Karpas-422 (cell line): ENCODE measurements at regions not wholly inside any gene's neighbourhood (a gene's known extent, or its start where the extent isn't known, plus 50 kb on each side); places are given as distances from the start of the nearest gene placed in this dataset.
"Not testable (repeated sequence)": the region's sequence is repeated elsewhere in the genome, so short reads cannot be mapped to it uniquely, and the experiment has no call there.

Experiments used
- DNase-seq: peaks from one replicate; pipeline ENCODE4 v3.0.0-alpha.2; 2015
- H2AFZ ChIP-seq: fragments of 200-600 bp; sonication (generic); 2 replicates; pipeline ENCODE4 v1.6.1; 2014; ENCODE audit warnings: antibody characterized with exemption, low read length, mixed read lengths
- H3K27ac ChIP-seq: fragments of 200-600 bp; sonication (generic); 2 replicates; pipeline ENCODE4 v1.5.1; 2014; ENCODE audit warnings: mild to moderate bottlenecking, low read length, moderate library complexity
- H3K27me3 ChIP-seq: fragments of 200-600 bp; sonication (generic); 2 replicates; pipeline ENCODE4 v1.6.1; 2014; ENCODE audit warnings: low read length, mixed read lengths
- H3K36me3 ChIP-seq: fragments of 200-600 bp; sonication (generic); 2 replicates; pipeline ENCODE4 v1.6.1; 2014; ENCODE audit warnings: low read length, mixed read lengths; ENCODE audit not compliant: insufficient read depth
- H3K4me1 ChIP-seq: fragments of 200-600 bp; sonication (generic); 2 replicates; pipeline ENCODE4 v1.6.1; 2014; ENCODE audit warnings: mild to moderate bottlenecking, low read length, mixed read lengths
- H3K4me2 ChIP-seq: fragments of 200-600 bp; sonication (generic); 2 replicates; pipeline ENCODE4 v1.6.1; 2014; ENCODE audit warnings: low read length, low read depth, mild to moderate bottlenecking; ENCODE audit not compliant: poor library complexity, severe bottlenecking
- H3K4me3 ChIP-seq: fragments of 200-600 bp; sonication (generic); 2 replicates; pipeline ENCODE4 v1.5.1; 2014; ENCODE audit warnings: mild to moderate bottlenecking, antibody characterized with exemption, low read length, mixed read lengths
- H3K79me2 ChIP-seq: fragments of 200-600 bp; sonication (generic); 2 replicates; pipeline ENCODE4 v1.6.1; 2014; ENCODE audit warnings: mild to moderate bottlenecking, low read length, mixed read lengths
- H3K9ac ChIP-seq: fragments of 200-600 bp; sonication (generic); 2 replicates; pipeline ENCODE4 v1.6.0; 2014; ENCODE audit warnings: low read length
- H3K9me2 ChIP-seq: fragments of 200-600 bp; sonication (generic), shearing (Covaris generic); replicated peaks from 2 replicates; pipeline ENCODE4 v1.6.0; 2014; ENCODE audit warnings: mild to moderate bottlenecking, low read length, moderate library complexity; ENCODE audit not compliant: insufficient read depth
- H3K9me3 ChIP-seq: fragments of 300-700, 200-600 bp; sonication (generic); 2 replicates; pipeline ENCODE4 v1.6.1; 2014; ENCODE audit warnings: low read length, mixed read lengths
- H4K20me1 ChIP-seq: fragments of 200-600 bp; sonication (generic); 2 replicates; pipeline ENCODE4 v1.6.1; 2014; ENCODE audit warnings: mild to moderate bottlenecking, antibody characterized with exemption, low read length, low read depth; ENCODE audit not compliant: insufficient read depth

GRCh38 chr13:50290186-50290585 lies 274.9 kb downstream of the KCNRG start:
- Histone ChIP-seq H4K20me1 (no peaks in the 10 kb centered on the region), H3K79me2 (no peaks in the 10 kb centered on the region), H2AFZ (no peak overlapping the region), H3K9me2 (no peaks in the 10 kb centered on the region), H3K9ac (no peak overlapping the region), H3K27me3 (no peaks in the 10 kb centered on the region), H3K27ac (no peak overlapping the region), H3K9me3 (no peaks in the 10 kb centered on the region), H3K4me1 (peaks cover 22% of the 10 kb centered on the region), H3K36me3 (no peaks in the 10 kb centered on the region), H3K4me2 (no peak overlapping the region), H3K4me3 (no peak overlapping the region)
- DNase-seq = no peak

GRCh38 chr13:50291611-50292010 lies 276.4 kb downstream of the KCNRG start:
- no peak for DNase-seq
- Histone ChIP-seq H2AFZ (no peak overlapping the region), H3K9me2 (no peaks in the 10 kb centered on the region), H3K4me1 (peaks cover 14% of the 10 kb centered on the region), H3K27ac (no peak overlapping the region), H3K4me2 (no peak overlapping the region), H4K20me1 (no peaks in the 10 kb centered on the region), H3K27me3 (no peaks in the 10 kb centered on the region), H3K79me2 (no peaks in the 10 kb centered on the region), H3K9me3 (no peaks in the 10 kb centered on the region), H3K4me3 (no peak overlapping the region), H3K36me3 (no peaks in the 10 kb centered on the region), H3K9ac (no peak overlapping the region)

GRCh38 chr13:50292081-50292480 lies 276.8 kb downstream of the KCNRG start:
- Histone ChIP-seq H3K27me3 (no peaks in the 10 kb centered on the region), H3K4me2 (no peak overlapping the region), H4K20me1 (no peaks in the 10 kb centered on the region), H3K9me2 (no peaks in the 10 kb centered on the region), H3K4me3 (no peak overlapping the region), H3K9ac (no peak overlapping the region), H3K4me1 (peaks cover 9% of the 10 kb centered on the region), H3K9me3 (no peaks in the 10 kb centered on the region), H3K36me3 (no peaks in the 10 kb centered on the region), H3K79me2 (no peaks in the 10 kb centered on the region), H3K27ac (no peak overlapping the region), H2AFZ (no peak overlapping the region)
- no peak for DNase-seq

- DNase-seq, H3K27me3 ChIP-seq, H3K27ac ChIP-seq, H4K20me1 ChIP-seq, H3K4me2 ChIP-seq, H3K9ac ChIP-seq, H3K36me3 ChIP-seq, H3K79me2 ChIP-seq, H3K4me3 ChIP-seq, H3K9me3 ChIP-seq, H3K9me2 ChIP-seq, H2AFZ ChIP-seq: not testable (repeated sequence)
- H3K4me1 ChIP-seq = peaks cover 10% of the 10 kb centered on the region
Observed at GRCh38 chr13:50294425-50294824, 279.2 kb downstream of the KCNRG start.

GRCh38 chr13:50299546-50300249 lies 284.5 kb downstream of the KCNRG start:
- no peak for DNase-seq
- H3K9me3 ChIP-seq = no peaks in the 10 kb centered on the region
- H3K9me2 ChIP-seq = no peaks in the 10 kb centered on the region
- H3K27me3 ChIP-seq = no peaks in the 10 kb centered on the region
- peaks cover 4% of the 10 kb centered on the region for H3K4me1 ChIP-seq
- no peak overlapping the region for H3K4me3 ChIP-seq
- H3K27ac ChIP-seq = no peak overlapping the region
- H3K4me2 ChIP-seq = no peak overlapping the region
- no peak overlapping the region for H3K9ac ChIP-seq
- H4K20me1 ChIP-seq = no peaks in the 10 kb centered on the region
- no peaks in the 10 kb centered on the region for H3K36me3 ChIP-seq
- 0 out of 2 replicates have a peak overlapping the region, but pooled peaks have one; percentile 57 for H2AFZ ChIP-seq
- no peaks in the 10 kb centered on the region for H3K79me2 ChIP-seq

GRCh38 chr13:50303963-50304721 lies 288.9 kb downstream of the KCNRG start:
- Histone ChIP-seq H3K27ac (no peak overlapping the region), H3K79me2 (no peaks in the 10 kb centered on the region), H3K9ac (no peak overlapping the region), H4K20me1 (no peaks in the 10 kb centered on the region), H3K4me3 (no peak overlapping the region), H3K9me3 (no peaks in the 10 kb centered on the region; the same call in 1 of the 2 replicates), H3K4me2 (no peak overlapping the region), H3K27me3 (no peaks in the 10 kb centered on the region; the same call in 1 of the 2 replicates), H2AFZ (no peak overlapping the region), H3K9me2 (no peaks in the 10 kb centered on the region), H3K4me1 (peaks cover under 1% of the 10 kb centered on the region), H3K36me3 (no peaks in the 10 kb centered on the region; the same call in 1 of the 2 replicates)
- DNase-seq = no peak

DNA sequence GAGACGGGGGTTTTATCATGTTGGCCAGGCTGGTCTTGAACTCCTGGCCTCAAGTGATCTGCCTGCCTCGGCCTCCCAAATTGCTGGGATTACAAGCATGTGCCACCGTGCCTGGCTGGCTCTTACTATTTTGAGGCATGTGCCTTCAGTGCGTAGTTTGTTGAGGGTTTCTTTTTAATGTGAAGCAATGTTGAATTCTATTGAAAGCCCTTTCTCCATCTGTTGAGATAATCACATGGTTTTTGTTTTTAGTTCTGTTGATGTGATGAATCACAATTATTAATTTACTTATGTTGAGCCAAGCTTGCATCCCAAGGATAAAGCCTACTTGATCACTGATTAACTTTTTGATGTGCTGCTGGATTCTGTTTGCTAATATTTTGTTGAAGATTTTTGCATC lies 290.9 kb downstream of the KCNRG start:
- no peak for DNase-seq
- Histone ChIP-seq H3K4me1 (peaks cover 17% of the 10 kb centered on the region), H3K27ac (no peak overlapping the region), H3K27me3 (no peaks in the 10 kb centered on the region; the same call in 1 of the 2 replicates), H3K4me3 (no peak overlapping the region), H4K20me1 (no peaks in the 10 kb centered on the region), H3K79me2 (no peaks in the 10 kb centered on the region), H2AFZ (no peak overlapping the region), H3K4me2 (no peak overlapping the region), H3K9ac (no peak overlapping the region), H3K9me3 (no peaks in the 10 kb centered on the region; the same call in 1 of the 2 replicates), H3K36me3 (no peaks in the 10 kb centered on the region; the same call in 1 of the 2 replicates), H3K9me2 (no peaks in the 10 kb centered on the region)

DNA sequence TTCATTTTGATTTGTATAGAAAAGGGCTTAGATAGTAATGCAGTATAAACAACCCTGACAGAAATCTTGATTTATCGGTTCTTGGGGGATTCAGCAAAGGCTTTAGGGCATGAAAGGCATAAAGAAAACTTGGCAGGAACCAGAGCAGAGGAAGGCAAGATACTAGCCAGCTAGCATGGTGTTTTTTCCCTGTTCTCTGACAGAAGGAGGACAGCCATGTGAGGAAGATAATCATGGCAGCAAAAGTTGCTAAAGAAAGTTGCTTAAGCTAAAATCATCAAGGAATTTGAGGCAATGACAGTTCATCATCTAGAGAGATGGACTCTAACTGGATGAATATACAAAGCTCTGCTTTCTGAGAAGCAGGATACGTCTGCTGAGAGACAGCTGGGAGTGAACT lies 294.1 kb downstream of the KCNRG start:
- no peaks in the 10 kb centered on the region for H4K20me1 ChIP-seq
- H3K27me3 ChIP-seq = no peaks in the 10 kb centered on the region; the same call in 1 of the 2 replicates
- H3K4me1 ChIP-seq = peaks cover 35% of the 10 kb centered on the region
- H3K9ac ChIP-seq = no peak overlapping the region
- no peak for DNase-seq
- no peaks in the 10 kb centered on the region; the same call in 1 of the 2 replicates for H3K36me3 ChIP-seq
- no peak overlapping the region for H3K4me2 ChIP-seq
- H3K79me2 ChIP-seq = no peaks in the 10 kb centered on the region
- no peak overlapping the region for H3K27ac ChIP-seq
- no peaks in the 10 kb centered on the region for H3K9me2 ChIP-seq
- no peaks in the 10 kb centered on the region; the same call in 1 of the 2 replicates for H3K9me3 ChIP-seq
- H3K4me3 ChIP-seq = no peak overlapping the region
- peak overlapping the region; percentile 32; the same call in 1 of the 2 replicates for H2AFZ ChIP-seq
